ENCODE measurements at regions not wholly inside any gene's neighbourhood (a gene's known extent, or its start where the extent isn't known, plus 50 kb on each side); places are given as distances from the start of the nearest gene placed in this dataset.

GRCh38 chrX:122546269-122546668, 637.8 kb upstream of the GRIA3 start:
- no peak for TF ChIP-seq CTCF (IDR thresholded peaks at IDR 0.05; ENCODE audit: insufficient read depth, low read depth, low read length, missing control alignments)
- no peak overlapping the region for H3K4me3 ChIP-seq (ENCODE audit: low read depth, low read length)
- no peak for DNase-seq (ENCODE audit: low read depth)

DNA sequence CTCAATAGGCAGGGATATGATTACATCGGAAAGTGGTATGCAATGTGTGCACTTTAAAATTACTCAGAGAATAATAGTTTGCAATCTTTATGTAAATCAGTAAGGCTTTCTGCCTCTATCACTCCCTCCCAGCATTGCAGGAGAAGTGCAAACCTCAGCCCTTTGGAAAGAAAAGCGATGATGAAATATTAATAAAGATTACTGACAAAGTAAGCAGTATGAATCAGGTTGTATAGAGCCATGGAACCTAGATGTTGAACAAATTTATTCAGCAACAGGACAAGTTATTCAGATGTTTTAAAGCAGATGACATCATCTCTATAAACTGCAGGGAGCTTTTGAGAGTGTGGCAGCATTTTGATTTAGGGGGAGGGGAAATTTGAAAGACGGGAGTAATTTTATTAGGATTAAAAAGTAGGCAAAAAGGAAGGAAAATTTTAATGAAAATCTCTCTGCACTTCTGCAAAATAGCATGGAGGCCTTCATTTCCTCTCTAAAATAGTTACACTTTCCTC, 631.7 kb upstream of the GRIA3 start:
- no peak overlapping the region for H3K4me3 ChIP-seq (ENCODE audit: low read depth, low read length)
- TF ChIP-seq CTCF (IDR thresholded peaks at IDR 0.05; ENCODE audit: insufficient read depth, low read depth, low read length, missing control alignments), result no peak

DNA sequence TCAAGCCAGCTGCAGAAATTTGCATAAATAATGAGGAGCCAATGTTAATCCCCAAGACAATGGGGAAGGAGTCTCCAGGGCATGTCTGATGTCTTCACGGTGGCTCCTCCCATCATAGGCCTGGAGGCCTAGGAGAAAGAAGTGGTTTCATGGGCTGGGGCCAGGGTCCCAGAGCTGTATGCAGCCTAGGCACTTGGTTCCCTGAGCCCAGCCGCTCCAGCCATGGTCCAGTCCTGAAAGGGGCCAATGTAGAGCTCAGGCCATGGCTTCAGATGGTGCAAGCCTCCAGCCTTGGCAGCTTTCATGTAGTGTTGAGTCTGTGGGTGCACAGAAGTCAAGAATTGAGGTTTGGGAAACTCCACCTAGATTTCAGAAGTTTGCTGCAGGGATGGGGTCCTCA, 628.2 kb upstream of the GRIA3 start:
- H3K4me3 ChIP-seq (ENCODE audit: low read depth, low read length), result no peak overlapping the region
- DNase-seq (ENCODE audit: low read depth), result no peak
- no peak for TF ChIP-seq CTCF (IDR thresholded peaks at IDR 0.05; ENCODE audit: insufficient read depth, low read depth, low read length, missing control alignments)

More for the DNA sequence above, 631.7 kb upstream of the GRIA3 start:
- no peak for DNase-seq (ENCODE audit: low read depth)

DNA sequence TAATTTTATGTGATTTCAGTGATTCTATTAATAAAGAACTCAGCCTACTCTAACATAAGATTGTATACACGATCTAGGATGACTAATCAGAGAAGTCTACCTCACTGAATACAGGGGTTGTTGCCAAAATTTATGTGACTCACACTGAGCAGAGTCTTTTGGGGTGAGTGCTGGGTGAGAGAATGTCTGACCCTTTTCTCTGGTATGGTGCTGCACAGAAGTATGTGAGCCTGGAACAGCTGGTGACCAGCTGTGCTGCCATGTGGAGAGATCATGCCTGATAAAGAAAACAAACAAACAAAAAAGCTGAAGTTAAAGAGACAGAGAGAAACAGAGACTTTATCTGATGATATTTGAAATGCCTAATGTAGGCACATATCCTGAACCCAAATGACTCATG, 618.1 kb upstream of the GRIA3 start:
- TF ChIP-seq CTCF (IDR thresholded peaks at IDR 0.05; ENCODE audit: insufficient read depth, low read depth, low read length, missing control alignments), result no peak
- no peak for DNase-seq (ENCODE audit: low read depth)
- no peak overlapping the region for H3K4me3 ChIP-seq (ENCODE audit: low read depth, low read length)

- H3K4me3 ChIP-seq (ENCODE audit: low read depth, low read length), result no peak overlapping the region
- TF ChIP-seq CTCF (IDR thresholded peaks at IDR 0.05; ENCODE audit: insufficient read depth, low read depth, low read length, missing control alignments), result no peak
- DNase-seq (ENCODE audit: low read depth), result no peak
Observed at GRCh38 chrX:122566401-122566800, 617.7 kb upstream of the GRIA3 start.

GRCh38 chrX:122567911-122568310, 616.2 kb upstream of the GRIA3 start:
- no peak for TF ChIP-seq CTCF (IDR thresholded peaks at IDR 0.05; ENCODE audit: insufficient read depth, low read depth, low read length, missing control alignments)
- DNase-seq (ENCODE audit: low read depth), result no peak
- H3K4me3 ChIP-seq (ENCODE audit: low read depth, low read length), result no peak overlapping the region

DNA sequence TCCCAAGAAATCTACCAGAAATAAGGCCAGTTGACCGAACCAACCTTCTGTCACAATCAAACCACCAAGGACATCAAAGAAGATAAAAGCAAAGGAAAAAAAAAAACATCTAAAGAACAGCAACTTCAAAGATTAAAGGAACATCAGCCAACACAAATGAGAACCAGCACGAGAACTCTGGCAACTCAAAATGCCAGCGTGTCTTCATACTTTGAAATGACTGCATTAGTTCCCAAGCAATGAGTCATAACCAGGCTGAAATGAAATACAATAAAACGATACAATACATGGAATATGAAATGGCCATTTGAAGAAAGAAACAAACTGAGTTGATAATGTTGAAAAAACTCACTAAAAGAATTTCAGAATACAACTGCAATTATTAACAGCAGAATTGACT, 611.6 kb upstream of the GRIA3 start:
- DNase-seq (ENCODE audit: low read depth), result no peak
- no peak for TF ChIP-seq CTCF (IDR thresholded peaks at IDR 0.05; ENCODE audit: insufficient read depth, low read depth, low read length, missing control alignments)

More for the DNA sequence above, 611.6 kb upstream of the GRIA3 start:
- H3K4me3 ChIP-seq (ENCODE audit: low read depth, low read length), result no peak overlapping the region
